Muscle layer of duodenum (tissue), 2 donors: ENCODE measurements at regions not wholly inside any gene's neighbourhood (a gene's known extent, or its start where the extent isn't known, plus 50 kb on each side); places are given as distances from the start of the nearest gene placed in this dataset.

ENCODE experiments used
- H3K27ac ChIP-seq: one replicate; pipeline ENCODE4 v1.7.0; 2013; ENCODE audit warnings: mild to moderate bottlenecking, low read length
- H3K27me3 ChIP-seq: one replicate; pipeline ENCODE4 v1.7.0; 2013; ENCODE audit warnings: low read depth, mild to moderate bottlenecking, control low read depth, low read length
- H3K36me3 ChIP-seq, 2 donors: one replicate each; pipeline ENCODE4 v1.7.0; 2013; ENCODE audit warnings: low read length in 2 of 2, control low read depth in 1 of 2, mild to moderate bottlenecking in 1 of 2; ENCODE audit not compliant: insufficient read depth in 2 of 2, control insufficient read depth in 1 of 2
- H3K4me1 ChIP-seq, 2 donors: one replicate each; pipeline ENCODE4 v1.7.0; 2013; ENCODE audit warnings: low read length in 2 of 2, mild to moderate bottlenecking in 2 of 2, control low read depth in 1 of 2, moderate library complexity in 1 of 2; ENCODE audit not compliant: insufficient read depth in 2 of 2, control insufficient read depth in 1 of 2
- H3K4me3 ChIP-seq, 2 donors: one replicate each; pipeline ENCODE4 v1.7.0; 2013; ENCODE audit warnings: low read length in 2 of 2, low read depth in 1 of 2, mild to moderate bottlenecking in 1 of 2
- H3K9me3 ChIP-seq, 2 donors: one replicate each; pipeline ENCODE4 v1.7.0; 2013; ENCODE audit warnings: low read length in 2 of 2, control low read depth in 1 of 2, mild to moderate bottlenecking in 1 of 2; ENCODE audit not compliant: control insufficient read depth in 1 of 2
- donor health status: healthy.

GRCh38 chr6:170160628-170161611 is 130.0 kb downstream of the DLL1 start:
- no peak overlapping the region for H3K27ac ChIP-seq
- H3K9me3 ChIP-seq = no peaks in the 10 kb centered on the region
- no peak overlapping the region for H3K4me3 ChIP-seq
- no peaks in the 10 kb centered on the region for H3K36me3 ChIP-seq
- no peaks in the 10 kb centered on the region for H3K27me3 ChIP-seq
- H3K4me1 ChIP-seq = peaks cover 0 to 3% of the 10 kb centered on the region in 2 donors

- Histone ChIP-seq H3K9me3 (no peaks in the 10 kb centered on the region), H3K4me3 (no peak overlapping the region), H3K27ac (no peak overlapping the region), H3K36me3 (no peaks in the 10 kb centered on the region), H3K27me3 (no peaks in the 10 kb centered on the region), H3K4me1 (peaks cover 0 to 3% of the 10 kb centered on the region in 2 donors)
Measured at GRCh38 chr6:170160031-170160627, 130.7 kb downstream of the DLL1 start.

GRCh38 chr6:170159022-170159965 is 131.6 kb downstream of the DLL1 start:
- no peaks in the 10 kb centered on the region for H3K4me1 ChIP-seq
- H3K27me3 ChIP-seq = no peaks in the 10 kb centered on the region
- H3K36me3 ChIP-seq = no peaks in the 10 kb centered on the region
- H3K9me3 ChIP-seq = no peaks in the 10 kb centered on the region
- H3K4me3 ChIP-seq = no peak overlapping the region
- H3K27ac ChIP-seq = no peak overlapping the region

DNA sequence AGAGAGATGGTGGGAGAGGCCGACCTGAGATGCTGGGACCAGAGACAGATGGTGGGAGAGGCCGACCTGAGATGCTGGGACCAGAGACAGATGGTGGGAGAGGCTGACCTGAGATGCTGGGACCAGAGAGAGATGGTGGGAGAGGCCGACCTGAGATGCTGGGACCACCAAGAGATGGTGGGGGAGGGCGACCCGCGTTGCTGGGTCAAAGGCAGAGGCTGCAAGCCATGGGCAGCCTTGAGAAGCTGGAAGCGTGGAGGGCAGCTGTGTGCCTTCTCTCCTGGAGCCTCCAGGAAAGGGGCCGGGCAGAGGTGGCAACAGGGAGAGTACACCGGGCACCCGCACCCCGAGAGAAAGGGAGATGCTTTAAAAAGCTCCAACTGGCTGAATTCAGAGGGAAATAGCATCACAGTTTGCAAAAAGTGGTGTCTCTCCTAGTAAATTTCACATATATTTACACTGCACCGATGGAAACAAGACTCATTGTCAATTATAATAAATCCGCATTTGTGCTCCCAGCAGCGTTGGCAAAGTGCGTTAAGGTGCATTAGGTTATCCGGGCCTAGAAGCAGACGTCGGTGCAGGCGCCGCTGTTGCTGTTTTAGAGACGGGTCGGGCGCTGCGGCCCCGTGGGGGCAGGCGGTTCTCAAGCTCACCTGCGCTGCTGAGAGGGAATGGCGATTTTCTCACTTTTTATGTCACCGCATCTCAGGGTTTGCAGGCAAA is 132.4 kb downstream of the DLL1 start:
- H3K36me3 ChIP-seq = no peaks in the 10 kb centered on the region
- no peak overlapping the region for H3K27ac ChIP-seq
- H3K4me3 ChIP-seq = no peak overlapping the region
- H3K9me3 ChIP-seq = no peaks in the 10 kb centered on the region
- H3K27me3 ChIP-seq = no peaks in the 10 kb centered on the region
- peaks cover 0 to 3% of the 10 kb centered on the region in 2 donors for H3K4me1 ChIP-seq

DNA sequence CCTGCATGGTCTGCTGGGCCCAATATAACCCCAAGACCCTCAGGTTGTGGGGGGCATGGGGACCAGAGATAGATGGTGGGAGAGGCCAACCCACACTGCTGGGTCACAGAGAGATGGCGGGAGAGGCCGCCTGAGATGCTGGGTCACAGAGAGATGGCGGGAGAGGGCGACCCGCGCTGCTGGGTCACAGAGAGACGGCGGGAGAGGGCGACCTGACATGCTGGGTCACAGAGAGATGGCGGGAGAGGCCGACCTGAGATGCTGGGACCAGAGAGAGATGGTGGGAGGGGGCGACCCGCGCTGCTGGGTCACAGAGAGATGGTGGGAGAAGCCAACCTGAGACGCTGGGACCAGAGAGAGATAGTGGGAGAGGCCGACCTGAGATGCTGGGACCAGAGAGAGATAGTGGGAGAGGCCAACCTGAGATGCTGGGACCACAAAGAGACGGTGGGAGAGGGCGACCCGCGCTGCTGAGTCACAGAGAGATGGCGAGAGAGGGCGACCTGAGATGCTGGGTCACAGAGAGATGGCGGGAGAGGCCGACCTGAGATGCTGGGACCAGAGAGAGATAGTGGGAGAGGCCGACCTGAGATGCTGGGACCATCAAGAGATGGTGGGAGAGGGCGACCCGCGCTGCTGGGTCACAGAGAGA is 133.2 kb downstream of the DLL1 start:
- Histone ChIP-seq H3K4me1 (peaks cover 0 to 11% of the 10 kb centered on the region in 2 donors), H3K4me3 (no peak overlapping the region), H3K27ac (no peak overlapping the region), H3K9me3 (no peaks in the 10 kb centered on the region), H3K36me3 (no peaks in the 10 kb centered on the region), H3K27me3 (no peaks in the 10 kb centered on the region)

- H3K27me3 ChIP-seq = peaks cover 5% of the 10 kb centered on the region
- H3K4me1 ChIP-seq = peaks cover 0 to 13% of the 10 kb centered on the region in 2 donors
- H3K36me3 ChIP-seq = no peaks in the 10 kb centered on the region
- H3K27ac ChIP-seq = no peak overlapping the region
- no peak overlapping the region for H3K4me3 ChIP-seq
- no peaks in the 10 kb centered on the region for H3K9me3 ChIP-seq
Measured at GRCh38 chr6:170156448-170157375, 134.2 kb downstream of the DLL1 start.

DNA sequence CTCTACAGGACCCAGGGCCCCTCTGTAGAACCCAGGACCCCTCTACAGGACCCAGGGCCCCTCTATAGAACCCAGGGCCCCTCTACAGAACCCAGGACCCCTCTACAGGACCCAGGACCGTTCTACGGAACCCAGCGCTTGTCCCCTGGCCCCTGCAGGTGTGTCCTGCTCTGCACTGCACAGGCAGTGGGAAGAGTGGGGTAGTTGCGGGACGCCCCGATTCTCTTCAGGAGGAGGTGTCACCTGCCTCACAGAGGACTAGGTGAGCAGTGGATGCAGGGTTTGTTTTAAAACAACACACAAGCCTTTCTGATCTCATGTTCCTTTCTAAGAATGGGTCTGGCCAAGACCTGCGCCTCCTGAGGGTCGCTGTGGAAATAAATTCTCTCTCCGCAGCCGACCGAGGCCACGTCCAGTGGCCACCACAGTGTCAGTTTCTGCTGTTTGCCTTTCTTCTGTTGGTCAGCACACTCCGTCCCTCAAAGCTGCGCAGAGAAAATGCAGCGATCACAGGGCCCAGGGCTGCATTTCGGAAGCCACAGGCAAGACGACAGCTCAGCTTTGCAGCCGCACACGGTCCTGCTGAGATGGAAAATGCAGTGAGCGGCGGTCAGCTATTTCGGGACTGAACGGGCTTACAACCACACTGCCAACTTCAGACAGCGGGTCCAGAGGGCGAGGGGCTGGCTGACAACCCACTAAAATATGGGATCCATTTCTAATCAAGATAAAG is 135.2 kb downstream of the DLL1 start:
- H3K4me1 ChIP-seq = peaks cover 0 to 13% of the 10 kb centered on the region in 2 donors
- no peak overlapping the region for H3K27ac ChIP-seq
- peaks cover 5% of the 10 kb centered on the region for H3K27me3 ChIP-seq
- H3K36me3 ChIP-seq = no peaks in the 10 kb centered on the region
- H3K9me3 ChIP-seq = no peaks in the 10 kb centered on the region
- H3K4me3 ChIP-seq = no peak overlapping the region

DNA sequence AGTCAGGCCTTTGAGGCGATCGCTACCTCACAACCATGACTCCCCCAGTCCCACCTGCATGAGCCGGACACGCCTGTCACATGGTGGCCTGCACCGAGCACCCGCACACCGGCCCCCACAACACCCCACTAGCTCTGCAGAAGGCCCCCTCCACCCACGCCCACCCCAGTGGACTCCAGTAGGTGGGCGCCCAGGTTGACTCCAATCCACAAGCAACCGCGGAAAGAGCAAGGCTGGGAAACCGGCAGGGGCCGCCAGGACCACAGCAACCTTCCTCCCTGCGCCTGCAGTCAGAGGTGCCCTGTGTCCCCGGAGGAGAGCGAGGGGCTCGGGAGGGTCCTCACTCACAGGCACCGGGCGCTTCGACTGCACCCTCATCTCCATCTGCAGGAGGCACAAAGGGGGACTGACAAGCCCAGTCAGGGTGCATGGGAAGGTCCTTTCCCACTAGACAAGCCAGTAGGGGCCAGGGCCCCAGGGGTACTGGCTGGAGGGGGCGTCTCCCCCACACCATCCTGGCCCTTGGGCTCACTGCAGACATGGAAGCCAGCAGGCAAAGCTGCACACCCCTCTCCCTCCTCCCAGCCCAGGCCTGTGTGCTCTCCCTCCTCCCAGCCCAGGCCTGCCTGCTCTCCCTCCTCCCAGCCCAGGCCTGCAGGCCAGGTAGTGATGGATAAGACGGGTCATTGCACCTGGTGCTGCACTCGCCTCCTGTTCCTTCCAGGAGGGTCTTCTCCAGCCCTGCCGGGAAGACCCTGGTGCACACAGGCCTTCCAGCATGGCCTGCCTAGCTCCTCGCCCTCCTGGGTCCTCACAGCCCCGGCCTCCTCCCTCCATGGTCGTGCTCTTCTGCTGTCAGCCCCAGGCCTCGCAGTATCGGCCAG is 137.2 kb downstream of the DLL1 start:
- H3K4me1 ChIP-seq = peaks cover 0 to 13% of the 10 kb centered on the region in 2 donors
- H3K9me3 ChIP-seq = no peaks in the 10 kb centered on the region
- no peak overlapping the region for H3K27ac ChIP-seq
- no peak overlapping the region for H3K4me3 ChIP-seq
- peaks cover 5% of the 10 kb centered on the region for H3K27me3 ChIP-seq
- no peaks in the 10 kb centered on the region for H3K36me3 ChIP-seq
